ENCODE measurements at regions not wholly inside any gene's neighbourhood (a gene's known extent, or its start where the extent isn't known, plus 50 kb on each side); places are given as distances from the start of the nearest gene placed in this dataset.

- Histone ChIP-seq H3K4me1 (ENCODE audit: control insufficient read depth, insufficient read depth, low read length) (no peaks in the 10 kb centered on the region; the same call in 1 of the 2 replicates), H3K4me3 (ENCODE audit: low read depth in 2 of 2, low read length in 2 of 2) (no peak overlapping the region), H3K27ac (ENCODE audit: low read length) (no peak overlapping the region), H3K27me3 (ENCODE audit: control insufficient read depth, insufficient read depth, low read length) (no peaks in the 10 kb centered on the region), H3K36me3 (ENCODE audit: control insufficient read depth, insufficient read depth, low read length) (no peaks in the 10 kb centered on the region), H3K9me3 (ENCODE audit: control insufficient read depth, insufficient read depth, low read depth, low read length) (no peaks in the 10 kb centered on the region)
- CTCF ChIA-PET: no interaction called here
- intact Hi-C loops (cut with micrococcal nuclease; ENCODE audit: unreplicated experiment) (no loop called here), in situ Hi-C loops (cut with HindIII; ENCODE audit: low pct_unique_long_range_greater_than_20kb, low sequenced_read_pairs) (no loop called here)
- no peak for ATAC-seq
- no peak for DNase-seq (ENCODE audit: low read depth, low spot score)
- no peak for TF ChIP-seq REST (IDR thresholded peaks at IDR 0.05; ENCODE audit: insufficient read depth in 1 of 2, low read depth in 2 of 2, low read length in 1 of 2)
- POLR2A ChIA-PET: no interaction called here
- no TSS peak for BruUV-seq (replicated peaks)
Observed at GRCh38 chr14:43901911-43902673, 605.0 kb downstream of the FSCB start.

GRCh38 chr14:43900173-43900655 lies 606.9 kb downstream of the FSCB start:
- DNase-seq (ENCODE audit: low read depth, low spot score) (no peak), ATAC-seq (no peak)
- in situ Hi-C loops (cut with HindIII; ENCODE audit: low pct_unique_long_range_greater_than_20kb, low sequenced_read_pairs): no loop called here
- Histone ChIP-seq H3K4me1 (ENCODE audit: control insufficient read depth, insufficient read depth, low read length) (no peaks in the 10 kb centered on the region; the same call in 1 of the 2 replicates), H3K9me3 (ENCODE audit: control insufficient read depth, insufficient read depth, low read depth, low read length) (no peaks in the 10 kb centered on the region), H3K27me3 (ENCODE audit: control insufficient read depth, insufficient read depth, low read length) (no peaks in the 10 kb centered on the region), H3K36me3 (ENCODE audit: control insufficient read depth, insufficient read depth, low read length) (no peaks in the 10 kb centered on the region), H3K4me3 (ENCODE audit: low read depth in 2 of 2, low read length in 2 of 2) (no peak overlapping the region), H3K27ac (ENCODE audit: low read length) (no peak overlapping the region)
- CTCF ChIA-PET: no interaction called here
- POLR2A ChIA-PET: no interaction called here
- no TSS peak for BruUV-seq (replicated peaks)
- intact Hi-C loops (cut with micrococcal nuclease; ENCODE audit: unreplicated experiment): no loop called here
- TF ChIP-seq POLR2AphosphoS5 (IDR thresholded peaks at IDR 0.05; ENCODE audit: low read depth, low read length): no peak
- TF ChIP-seq SIN3A (IDR thresholded peaks at IDR 0.05; ENCODE audit: borderline replicate concordance, insufficient read depth, low read depth, low read length): no peak
- no peak for TF ChIP-seq REST (IDR thresholded peaks at IDR 0.05; ENCODE audit: insufficient read depth in 1 of 2, low read depth in 2 of 2, low read length in 1 of 2)
- no peak for TF ChIP-seq TCF7L2 (IDR thresholded peaks at IDR 0.05; ENCODE audit: low read depth, low read length)
- TF ChIP-seq CTCF (IDR thresholded peaks at IDR 0.05): no peak

All from Panc1 (cell line).